Trophoblast cell (in vitro differentiated cells and primary cell): ENCODE measurements at regions not wholly inside any gene's neighbourhood (a gene's known extent, or its start where the extent isn't known, plus 50 kb on each side); places are given as distances from the start of the nearest gene placed in this dataset.

ENCODE experiments used
- DNase-seq, 2 donors: peaks; one replicate each; pipeline ENCODE4 v3.0.0-alpha.2; 2016
- H2AFZ ChIP-seq: 2 replicates; pipeline ENCODE4 v1.6.1; 2013; ENCODE audit warnings: low read length, moderate library complexity, mild to moderate bottlenecking; ENCODE audit not compliant: insufficient read depth, poor library complexity
- H2AK5ac ChIP-seq: 2 replicates; pipeline ENCODE4 v1.6.1; 2013; ENCODE audit warnings: mild to moderate bottlenecking, low read length
- H2BK120ac ChIP-seq: 2 replicates; pipeline ENCODE4 v1.6.1; 2013; ENCODE audit warnings: low read length, mild to moderate bottlenecking, moderate library complexity; ENCODE audit not compliant: insufficient read depth, poor library complexity
- H2BK12ac ChIP-seq: 2 replicates; pipeline ENCODE4 v1.6.1; 2013; ENCODE audit warnings: mild to moderate bottlenecking, low read length, moderate library complexity
- H2BK5ac ChIP-seq: 2 replicates; pipeline ENCODE4 v1.6.1; 2013; ENCODE audit warnings: low read length, low read depth, moderate library complexity, mild to moderate bottlenecking; ENCODE audit not compliant: poor library complexity
- H3K14ac ChIP-seq: 2 replicates; pipeline ENCODE4 v1.6.1; 2013; ENCODE audit warnings: mild to moderate bottlenecking, low read length
- H3K18ac ChIP-seq: 2 replicates; pipeline ENCODE4 v1.6.1; 2013; ENCODE audit warnings: mild to moderate bottlenecking, low read length
- H3K23ac ChIP-seq: 2 replicates; pipeline ENCODE4 v1.6.1; 2013; ENCODE audit warnings: low read length
- H3K27ac ChIP-seq: 2 replicates; pipeline ENCODE4 v1.5.1; 2013; ENCODE audit warnings: low read depth, mild to moderate bottlenecking, inconsistent platforms, low read length, moderate library complexity
- H3K27me3 ChIP-seq: 2 replicates; pipeline ENCODE4 v1.6.1; 2013; ENCODE audit warnings: inconsistent platforms, mild to moderate bottlenecking, low read length, moderate library complexity; ENCODE audit not compliant: insufficient read depth
- H3K36me3 ChIP-seq, 2 experiments: 1 replicate in 1 of 2; 2 replicates in 1 of 2; pipeline ENCODE4 v1.6.1; 2013; ENCODE audit warnings: low read length in 2 of 2, mild to moderate bottlenecking in 2 of 2, moderate library complexity in 1 of 2; ENCODE audit not compliant: insufficient read depth in 2 of 2, control insufficient read depth in 1 of 2
- H3K4ac ChIP-seq: 2 replicates; pipeline ENCODE4 v1.6.1; 2013; ENCODE audit warnings: low read depth, mild to moderate bottlenecking, low read length, moderate library complexity
- H3K4me1 ChIP-seq, 2 experiments: 1 replicate in 1 of 2; 2 replicates in 1 of 2; pipeline ENCODE4 v1.6.1; 2013; ENCODE audit warnings: low read length in 2 of 2, mild to moderate bottlenecking in 2 of 2, moderate library complexity in 1 of 2; ENCODE audit not compliant: insufficient read depth in 2 of 2, control insufficient read depth in 1 of 2
- H3K4me2 ChIP-seq: 2 replicates; pipeline ENCODE4 v1.6.1; 2013; ENCODE audit warnings: inconsistent platforms, mild to moderate bottlenecking, low read length, moderate library complexity
- H3K4me3 ChIP-seq: 2 replicates; pipeline ENCODE4 v1.5.1; 2013; ENCODE audit warnings: mild to moderate bottlenecking, low read depth, low read length, inconsistent platforms
- H3K79me1 ChIP-seq: one replicate; pipeline ENCODE4 v1.6.1; 2013; ENCODE audit warnings: low read length
- H3K79me2 ChIP-seq: 2 replicates; pipeline ENCODE4 v1.6.1; 2013; ENCODE audit warnings: low read length, mild to moderate bottlenecking; ENCODE audit not compliant: control insufficient read depth, insufficient read depth, poor library complexity
- H3K9ac ChIP-seq: 2 replicates; pipeline ENCODE4 v1.6.1; 2013; ENCODE audit warnings: mild to moderate bottlenecking, low read length
- H3K9me3 ChIP-seq: 2 replicates; pipeline ENCODE4 v1.6.1; 2013; ENCODE audit warnings: low read depth, mild to moderate bottlenecking, control low read depth, inconsistent platforms, low read length; ENCODE audit not compliant: insufficient read depth
- H4K12ac ChIP-seq: 2 replicates; pipeline ENCODE4 v1.6.1; 2013; ENCODE audit warnings: low read depth, mild to moderate bottlenecking, low read length, moderate library complexity
- H4K8ac ChIP-seq: 2 replicates; pipeline ENCODE4 v1.6.1; 2013; ENCODE audit warnings: low read depth, mild to moderate bottlenecking, low read length, moderate library complexity
- H4K91ac ChIP-seq: one replicate; pipeline ENCODE4 v1.6.1; 2013; ENCODE audit warnings: low read depth, mild to moderate bottlenecking, low read length, moderate library complexity
- WGBS: extraction: QIAGEN DNeasy Blood & Tissue Kit; methylation state at CpG from one replicate; pipeline ENCODE4 v1.1.7; 2013; ENCODE audit warnings: missing lambda C conversion rate; ENCODE audit not compliant: insufficient read length, insufficient coverage; ENCODE audit errors: extremely low coverage; 5-methylcytosine and 5-hydroxymethylcytosine counted together

DNA sequence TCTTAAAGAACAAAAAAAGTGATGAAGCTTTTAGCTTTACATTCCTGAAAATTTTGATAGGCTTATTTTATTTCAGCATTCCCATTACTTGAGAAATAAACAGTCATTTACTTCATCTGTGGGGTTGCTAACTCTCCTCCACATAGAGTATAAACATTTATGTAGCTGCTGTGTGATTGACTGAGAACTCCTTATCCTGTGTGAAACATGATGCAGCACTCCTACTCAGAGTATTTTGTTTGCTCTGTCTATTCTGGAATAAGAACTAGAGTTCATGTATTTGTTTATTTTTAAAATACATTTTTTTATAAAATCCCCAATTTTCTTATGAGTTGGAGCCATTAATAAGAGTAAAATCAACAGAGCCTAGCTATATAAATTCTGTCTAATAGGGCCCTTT lies 318.7 kb upstream of the SPAG17 start:
- Histone ChIP-seq H3K4me3 (no peak overlapping the region), H2BK5ac (no peak overlapping the region), H2AFZ (no peak overlapping the region), H3K9me3 (no peaks in the 10 kb centered on the region), H3K36me3 (no peaks in the 10 kb centered on the region), H3K9ac (no peak overlapping the region), H3K4me1 (peaks cover 4% of the 10 kb centered on the region in 2 experiments), H3K27me3 (no peaks in the 10 kb centered on the region), H2BK12ac (no peak overlapping the region), H4K8ac (no peak overlapping the region), H3K79me2 (no peaks in the 10 kb centered on the region), H3K4me2 (no peak overlapping the region), H3K79me1 (peaks cover 2% of the 10 kb centered on the region), H3K18ac (no peak overlapping the region), H3K4ac (no peak overlapping the region), H4K12ac (no peak overlapping the region), H3K14ac (no peak overlapping the region), H2AK5ac (no peak overlapping the region), H4K91ac (no peak overlapping the region), H2BK120ac (no peak overlapping the region), H3K23ac (no peak overlapping the region), H3K27ac (no peak overlapping the region)
- DNase-seq, result no peak

- no peak overlapping the region for H3K18ac ChIP-seq
- no peak overlapping the region for H4K8ac ChIP-seq
- no peaks in the 10 kb centered on the region for H3K79me1 ChIP-seq
- H2BK12ac ChIP-seq, result no peak overlapping the region
- H3K14ac ChIP-seq, result no peak overlapping the region
- H4K12ac ChIP-seq, result no peak overlapping the region
- no peak for DNase-seq
- H3K4me3 ChIP-seq, result no peak overlapping the region
- H3K4ac ChIP-seq, result no peak overlapping the region
- H3K23ac ChIP-seq, result no peak overlapping the region
- WGBS, result no CpG with 5 or more reads among the region's 1 CpG
- H2AK5ac ChIP-seq, result no peak overlapping the region
- no peak overlapping the region for H4K91ac ChIP-seq
- H3K79me2 ChIP-seq, result no peaks in the 10 kb centered on the region
- no peak overlapping the region for H2BK120ac ChIP-seq
- no peaks in the 10 kb centered on the region for H3K36me3 ChIP-seq
- H3K9me3 ChIP-seq, result no peaks in the 10 kb centered on the region
- H3K27me3 ChIP-seq, result no peaks in the 10 kb centered on the region
- H2BK5ac ChIP-seq, result no peak overlapping the region
- H3K4me2 ChIP-seq, result no peak overlapping the region
- H3K4me1 ChIP-seq, result no peaks in the 10 kb centered on the region
- no peak overlapping the region for H3K27ac ChIP-seq
- no peak overlapping the region for H3K9ac ChIP-seq
- no peak overlapping the region for H2AFZ ChIP-seq
These were observed 310.0 kb upstream of the SPAG17 start for GRCh38 chr1:118494998-118495397.

DNA sequence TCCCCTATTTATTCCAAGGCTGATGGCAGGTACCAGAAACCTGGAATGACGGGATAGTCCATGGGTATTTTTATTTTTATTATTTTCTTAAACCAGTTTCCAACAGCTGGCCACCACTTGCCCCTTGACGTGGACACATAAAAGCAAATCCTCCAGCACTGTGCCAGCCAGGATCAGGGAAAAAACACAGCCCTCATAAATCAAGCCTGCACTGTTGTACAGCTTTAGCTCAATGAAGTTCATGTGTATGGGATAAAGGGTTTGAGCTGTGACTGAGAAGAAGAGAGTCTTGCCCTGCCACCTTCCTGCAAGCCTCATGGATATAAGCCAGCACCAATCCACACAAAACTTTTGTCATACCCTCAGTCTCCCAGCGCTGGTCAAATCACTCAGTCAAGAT lies 303.8 kb upstream of the SPAG17 start:
- Histone ChIP-seq H2BK12ac (no peak overlapping the region), H3K27ac (no peak overlapping the region), H2AK5ac (no peak overlapping the region), H3K9ac (no peak overlapping the region), H3K23ac (no peak overlapping the region), H3K79me2 (peaks cover under 1% of the 10 kb centered on the region), H4K91ac (no peak overlapping the region), H4K12ac (no peak overlapping the region), H3K4me3 (no peak overlapping the region), H3K79me1 (peaks cover 1% of the 10 kb centered on the region), H3K18ac (no peak overlapping the region), H3K36me3 (no peaks in the 10 kb centered on the region), H3K4ac (no peak overlapping the region), H2BK120ac (no peak overlapping the region), H2AFZ (no peak overlapping the region), H3K14ac (no peak overlapping the region), H3K4me2 (no peak overlapping the region), H3K9me3 (no peaks in the 10 kb centered on the region), H3K27me3 (no peaks in the 10 kb centered on the region), H3K4me1 (peaks cover 1% of the 10 kb centered on the region in 2 experiments), H2BK5ac (no peak overlapping the region), H4K8ac (no peak overlapping the region)
- no CpG with 5 or more reads among the region's 3 CpGs for WGBS
- DNase-seq, result no peak

GRCh38 chr1:118487932-118488331 lies 302.9 kb upstream of the SPAG17 start:
- Histone ChIP-seq H3K18ac (no peak overlapping the region), H3K79me1 (peaks cover 4% of the 10 kb centered on the region), H3K14ac (no peak overlapping the region), H3K27me3 (no peaks in the 10 kb centered on the region), H3K9me3 (no peaks in the 10 kb centered on the region), H2BK12ac (no peak overlapping the region), H3K4me1 (peaks cover 3 to 6% of the 10 kb centered on the region in 2 experiments), H3K4ac (no peak overlapping the region), H4K91ac (no peak overlapping the region), H3K27ac (no peak overlapping the region), H3K79me2 (peaks cover 2% of the 10 kb centered on the region), H2AK5ac (no peak overlapping the region), H3K4me2 (no peak overlapping the region), H3K23ac (no peak overlapping the region), H3K36me3 (no peaks in the 10 kb centered on the region), H2AFZ (no peak overlapping the region), H2BK5ac (no peak overlapping the region), H4K8ac (no peak overlapping the region), H2BK120ac (no peak overlapping the region), H3K9ac (no peak overlapping the region), H4K12ac (no peak overlapping the region), H3K4me3 (no peak overlapping the region)
- WGBS, result no CpG with 5 or more reads among the region's 2 CpGs
- DNase-seq, result no peak
